HG03442 (cell line): ENCODE measurements at regions not wholly inside any gene's neighbourhood (a gene's known extent, or its start where the extent isn't known, plus 50 kb on each side); places are given as distances from the start of the nearest gene placed in this dataset.
"Not testable (repeated sequence)": the region's sequence is repeated elsewhere in the genome, so short reads cannot be mapped to it uniquely, and the experiment has no call there.

ENCODE experiments used
- ATAC-seq: cut with Tn5 transposase; IDR thresholded peaks from one replicate; pipeline ENCODE4 v1.9.1; 2021; ENCODE audit warnings: mild to moderate bottlenecking, moderate library complexity; ENCODE audit not compliant: unreplicated experiment

GRCh38 chr11:34756591-34756990 lies 135.7 kb downstream of the EHF start:
- ATAC-seq: no peak

GRCh38 chr11:34755671-34756070 lies 134.8 kb downstream of the EHF start:
- ATAC-seq: no peak

GRCh38 chr11:34754171-34754823 lies 133.4 kb downstream of the EHF start:
- no peak for ATAC-seq

- ATAC-seq: no peak
Observed at GRCh38 chr11:34750692-34751405, 130.0 kb downstream of the EHF start.

GRCh38 chr11:34749666-34750659 lies 129.1 kb downstream of the EHF start:
- ATAC-seq: no peak

GRCh38 chr11:34748036-34748435 lies 127.1 kb downstream of the EHF start:
- ATAC-seq: no peak

- ATAC-seq: no peak
Observed at GRCh38 chr11:34747251-34747650, 126.4 kb downstream of the EHF start.

GRCh38 chr11:34745195-34745594 lies 124.3 kb downstream of the EHF start:
- no peak for ATAC-seq

GRCh38 chr11:34744511-34744910 lies 123.6 kb downstream of the EHF start:
- ATAC-seq: no peak

GRCh38 chr11:34738237-34738636 lies 117.3 kb downstream of the EHF start:
- no peak for ATAC-seq

- ATAC-seq: no peak
Observed at GRCh38 chr11:34732831-34733230, 111.9 kb downstream of the EHF start.

GRCh38 chr11:34731603-34732002 lies 110.7 kb downstream of the EHF start:
- no peak for ATAC-seq

GRCh38 chr11:34730544-34731295 lies 109.8 kb downstream of the EHF start:
- no peak for ATAC-seq

- ATAC-seq: no peak
Observed at GRCh38 chr11:34728609-34729008, 107.7 kb downstream of the EHF start.

GRCh38 chr11:34727228-34727737 lies 106.4 kb downstream of the EHF start:
- ATAC-seq: no peak

GRCh38 chr11:34724973-34725372 lies 104.1 kb downstream of the EHF start:
- no peak for ATAC-seq

- ATAC-seq: no peak
Observed at GRCh38 chr11:34721646-34722045, 100.8 kb downstream of the EHF start.

- no peak for ATAC-seq
Observed at GRCh38 chr11:34719303-34719848, 98.5 kb downstream of the EHF start.

- ATAC-seq: not testable (repeated sequence)
Observed at GRCh38 chr11:34713631-34714030, 92.7 kb downstream of the EHF start.
